ENCODE measurements at regions not wholly inside any gene's neighbourhood (a gene's known extent, or its start where the extent isn't known, plus 50 kb on each side); places are given as distances from the start of the nearest gene placed in this dataset.

DNA sequence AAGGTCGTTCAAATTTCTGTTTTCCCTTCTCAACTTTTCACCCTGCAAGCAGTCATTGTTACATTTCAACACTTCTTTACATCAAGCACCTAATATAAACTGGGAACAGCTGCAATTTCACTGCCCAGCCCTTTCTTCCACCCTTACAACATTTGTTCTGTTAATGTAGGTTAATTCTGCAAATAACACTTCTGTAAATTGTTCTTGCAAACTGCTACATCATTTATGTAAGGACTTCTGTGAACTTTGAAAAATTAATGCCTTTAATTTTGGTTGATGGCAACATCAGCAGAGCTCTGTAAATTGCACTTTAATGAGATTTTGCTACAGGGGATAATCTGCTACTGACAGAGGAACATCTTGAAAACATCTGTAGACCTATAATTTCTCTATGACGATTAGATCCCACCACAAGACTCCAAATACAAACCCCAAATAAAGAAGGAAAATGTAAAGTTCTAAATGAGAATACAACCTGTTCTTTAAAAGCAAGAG, 93.5 kb downstream of the ZIC4 start:
- Histone ChIP-seq H3K9ac (ENCODE audit: low read length) (no peak overlapping the region), H3K4me1 (ENCODE audit: insufficient read depth, low read length) (no peaks in the 10 kb centered on the region), H3K27me3 (ENCODE audit: low read length) (peaks cover 12% of the 10 kb centered on the region; the same call in 1 of the 2 replicates), H3K4me3 (ENCODE audit: low read length) (no peak overlapping the region), H3K79me2 (ENCODE audit: low read length) (no peaks in the 10 kb centered on the region), H3K9me2 (replicated peaks; ENCODE audit: low read length) (no peaks in the 10 kb centered on the region), H2AFZ (ENCODE audit: low read length) (no peak overlapping the region), H3K27ac (ENCODE audit: low read length) (no peak overlapping the region), H3K9me3 (ENCODE audit: low read length) (no peaks in the 10 kb centered on the region), H3K36me3 (ENCODE audit: low read depth, low read length) (no peaks in the 10 kb centered on the region), H3K4me2 (ENCODE audit: low read length) (no peak overlapping the region), H4K20me1 (ENCODE audit: low read length) (no peaks in the 10 kb centered on the region), H3F3A (ENCODE audit: low read length, unreplicated experiment) (no peaks in the 10 kb centered on the region)
- CTCF ChIA-PET = no interaction called here
- intact Hi-C loops (cut with micrococcal nuclease) = no loop called here
- no TSS peak for BruUV-seq (replicated peaks)
- DNase-seq (no peak), ATAC-seq (no peak)
- POLR2A ChIA-PET (ENCODE audit: unreplicated experiment) = no interaction called here
- TF ChIP-seq, protein P1, sequence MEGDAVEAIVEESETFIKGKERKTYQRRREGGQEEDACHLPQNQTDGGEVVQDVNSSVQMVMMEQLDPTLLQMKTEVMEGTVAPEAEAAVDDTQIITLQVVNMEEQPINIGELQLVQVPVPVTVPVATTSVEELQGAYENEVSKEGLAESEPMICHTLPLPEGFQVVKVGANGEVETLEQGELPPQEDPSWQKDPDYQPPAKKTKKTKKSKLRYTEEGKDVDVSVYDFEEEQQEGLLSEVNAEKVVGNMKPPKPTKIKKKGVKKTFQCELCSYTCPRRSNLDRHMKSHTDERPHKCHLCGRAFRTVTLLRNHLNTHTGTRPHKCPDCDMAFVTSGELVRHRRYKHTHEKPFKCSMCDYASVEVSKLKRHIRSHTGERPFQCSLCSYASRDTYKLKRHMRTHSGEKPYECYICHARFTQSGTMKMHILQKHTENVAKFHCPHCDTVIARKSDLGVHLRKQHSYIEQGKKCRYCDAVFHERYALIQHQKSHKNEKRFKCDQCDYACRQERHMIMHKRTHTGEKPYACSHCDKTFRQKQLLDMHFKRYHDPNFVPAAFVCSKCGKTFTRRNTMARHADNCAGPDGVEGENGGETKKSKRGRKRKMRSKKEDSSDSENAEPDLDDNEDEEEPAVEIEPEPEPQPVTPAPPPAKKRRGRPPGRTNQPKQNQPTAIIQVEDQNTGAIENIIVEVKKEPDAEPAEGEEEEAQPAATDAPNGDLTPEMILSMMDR (conservative IDR thresholded peaks at IDR 0.05; ENCODE audit: low read depth, low read length) = no peak
- TF ChIP-seq EZH2phosphoT487 (IDR thresholded peaks at IDR 0.05; ENCODE audit: borderline replicate concordance, low read length) (no peak), EZH2 (IDR thresholded peaks at IDR 0.05; ENCODE audit: low read length, unreplicated experiment) (no peak)

- intact Hi-C loops (cut with micrococcal nuclease) = no loop called here
- Histone ChIP-seq H3K4me2 (ENCODE audit: low read length) (no peak overlapping the region), H3K79me2 (ENCODE audit: low read length) (no peaks in the 10 kb centered on the region), H3K27ac (ENCODE audit: low read length) (no peak overlapping the region), H3K4me1 (ENCODE audit: insufficient read depth, low read length) (no peaks in the 10 kb centered on the region), H3K36me3 (ENCODE audit: low read depth, low read length) (no peaks in the 10 kb centered on the region), H3K4me3 (ENCODE audit: low read length) (no peak overlapping the region), H3K27me3 (ENCODE audit: low read length) (peaks cover 12% of the 10 kb centered on the region; the same call in 1 of the 2 replicates), H2AFZ (ENCODE audit: low read length) (no peak overlapping the region), H3F3A (ENCODE audit: low read length, unreplicated experiment) (no peaks in the 10 kb centered on the region), H4K20me1 (ENCODE audit: low read length) (no peaks in the 10 kb centered on the region), H3K9me2 (replicated peaks; ENCODE audit: low read length) (no peaks in the 10 kb centered on the region), H3K9ac (ENCODE audit: low read length) (no peak overlapping the region), H3K9me3 (ENCODE audit: low read length) (no peaks in the 10 kb centered on the region)
- ChIA-PET POLR2A (ENCODE audit: unreplicated experiment) (no interaction called here), CTCF (interaction anchor here (0.7 kb wide), 1 partner anchor 765 kb away, joined by 4 read pairs; no protein-coding TSS in a partner anchor)
- BruUV-seq (replicated peaks) = no TSS peak
- ATAC-seq = no peak
- no peak for TF ChIP-seq EZH2phosphoT487 (IDR thresholded peaks at IDR 0.05; ENCODE audit: borderline replicate concordance, low read length)
- TF ChIP-seq, protein P1 (conservative IDR thresholded peaks at IDR 0.05; ENCODE audit: low read depth, low read length) = no peak
- TF ChIP-seq EZH2 (IDR thresholded peaks at IDR 0.05; ENCODE audit: low read length, unreplicated experiment) = no peak
- no peak for DNase-seq
Measured at GRCh38 chr3:147311716-147312115, 94.6 kb downstream of the ZIC4 start.

- ATAC-seq (no peak), DNase-seq (no peak)
- Histone ChIP-seq H3K4me3 (ENCODE audit: low read length) (no peak overlapping the region), H3K27ac (ENCODE audit: low read length) (no peak overlapping the region), H4K20me1 (ENCODE audit: low read length) (no peaks in the 10 kb centered on the region), H3K79me2 (ENCODE audit: low read length) (no peaks in the 10 kb centered on the region), H3K4me1 (ENCODE audit: insufficient read depth, low read length) (no peaks in the 10 kb centered on the region), H3K9me2 (replicated peaks; ENCODE audit: low read length) (no peaks in the 10 kb centered on the region), H3K4me2 (ENCODE audit: low read length) (no peak overlapping the region), H3K9me3 (ENCODE audit: low read length) (no peaks in the 10 kb centered on the region), H3K36me3 (ENCODE audit: low read depth, low read length) (no peaks in the 10 kb centered on the region), H3F3A (ENCODE audit: low read length, unreplicated experiment) (no peaks in the 10 kb centered on the region), H2AFZ (ENCODE audit: low read length) (no peak overlapping the region), H3K27me3 (ENCODE audit: low read length) (peaks cover 14% of the 10 kb centered on the region; the same call in 1 of the 2 replicates), H3K9ac (ENCODE audit: low read length) (no peak overlapping the region)
- no peak for TF ChIP-seq EZH2phosphoT487 (IDR thresholded peaks at IDR 0.05; ENCODE audit: borderline replicate concordance, low read length)
- TF ChIP-seq, protein P1 (conservative IDR thresholded peaks at IDR 0.05; ENCODE audit: low read depth, low read length) = no peak
- no peak for TF ChIP-seq EZH2 (IDR thresholded peaks at IDR 0.05; ENCODE audit: low read length, unreplicated experiment)
- CTCF ChIA-PET = no interaction called here
- BruUV-seq (replicated peaks) = no TSS peak
- intact Hi-C loops (cut with micrococcal nuclease) = no loop called here
- POLR2A ChIA-PET (ENCODE audit: unreplicated experiment) = no interaction called here
Measured at GRCh38 chr3:147305533-147306250, 100.7 kb downstream of the ZIC4 start.
